HEK293 (cell line): ENCODE measurements at regions not wholly inside any gene's neighbourhood (a gene's known extent, or its start where the extent isn't known, plus 50 kb on each side); places are given as distances from the start of the nearest gene placed in this dataset.

Experiments used
- CTCF ChIP-seq: fragments of 450-650 bp; formaldehyde crosslinking; IDR thresholded peaks from 2 replicates; pipeline ENCODE4 v1.5.1; 2016; ENCODE audit warnings: missing biosample characterization, missing genetic modification characterization
- KLF16 ChIP-seq: fragments of 450-650 bp; formaldehyde crosslinking; IDR thresholded peaks from 2 replicates; pipeline ENCODE4 v1.5.1; 2017; ENCODE audit warnings: missing biosample characterization, missing genetic modification characterization
- ZBTB48 ChIP-seq: fragments of 450-650 bp; formaldehyde crosslinking; IDR thresholded peaks from 2 replicates; pipeline ENCODE4 v1.5.1; 2016; ENCODE audit warnings: missing biosample characterization, missing genetic modification characterization
- ZFP69B ChIP-seq: fragments of 450-650 bp; formaldehyde crosslinking; IDR thresholded peaks from 2 replicates; pipeline ENCODE4 v1.5.1; 2016; ENCODE audit warnings: missing biosample characterization, missing genetic modification characterization
- ZNF324 ChIP-seq: fragments of 450-650 bp; formaldehyde crosslinking; IDR thresholded peaks from 2 replicates; pipeline ENCODE4 v1.5.1; 2016; ENCODE audit warnings: missing biosample characterization, missing genetic modification characterization
- ZNF37A ChIP-seq: fragments of 450-650 bp; IDR thresholded peaks from 2 replicates; pipeline ENCODE4 v1.5.1; 2018; ENCODE audit warnings: missing biosample characterization, missing genetic modification characterization
- TF ChIP-seq, protein P1 (sequence below): fragments of 450-650 bp; formaldehyde crosslinking; IDR thresholded peaks from 2 replicates; pipeline ENCODE4 v1.5.1; 2016; ENCODE audit warnings: missing biosample characterization, missing genetic modification characterization
- TF ChIP-seq, protein P2 (sequence below): fragments of 450-650 bp; formaldehyde crosslinking; IDR thresholded peaks from 2 replicates; pipeline ENCODE4 v1.5.1; 2016; ENCODE audit warnings: missing biosample characterization, missing genetic modification characterization, borderline replicate concordance

GRCh38 chr2:58410549-58410948, 169.4 kb upstream of the FANCL start:
- TF ChIP-seq CTCF: no peak
- TF ChIP-seq, protein P1, sequence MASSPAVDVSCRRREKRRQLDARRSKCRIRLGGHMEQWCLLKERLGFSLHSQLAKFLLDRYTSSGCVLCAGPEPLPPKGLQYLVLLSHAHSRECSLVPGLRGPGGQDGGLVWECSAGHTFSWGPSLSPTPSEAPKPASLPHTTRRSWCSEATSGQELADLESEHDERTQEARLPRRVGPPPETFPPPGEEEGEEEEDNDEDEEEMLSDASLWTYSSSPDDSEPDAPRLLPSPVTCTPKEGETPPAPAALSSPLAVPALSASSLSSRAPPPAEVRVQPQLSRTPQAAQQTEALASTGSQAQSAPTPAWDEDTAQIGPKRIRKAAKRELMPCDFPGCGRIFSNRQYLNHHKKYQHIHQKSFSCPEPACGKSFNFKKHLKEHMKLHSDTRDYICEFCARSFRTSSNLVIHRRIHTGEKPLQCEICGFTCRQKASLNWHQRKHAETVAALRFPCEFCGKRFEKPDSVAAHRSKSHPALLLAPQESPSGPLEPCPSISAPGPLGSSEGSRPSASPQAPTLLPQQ (tag by site-specific recombination): no peak
- TF ChIP-seq, protein P2, sequence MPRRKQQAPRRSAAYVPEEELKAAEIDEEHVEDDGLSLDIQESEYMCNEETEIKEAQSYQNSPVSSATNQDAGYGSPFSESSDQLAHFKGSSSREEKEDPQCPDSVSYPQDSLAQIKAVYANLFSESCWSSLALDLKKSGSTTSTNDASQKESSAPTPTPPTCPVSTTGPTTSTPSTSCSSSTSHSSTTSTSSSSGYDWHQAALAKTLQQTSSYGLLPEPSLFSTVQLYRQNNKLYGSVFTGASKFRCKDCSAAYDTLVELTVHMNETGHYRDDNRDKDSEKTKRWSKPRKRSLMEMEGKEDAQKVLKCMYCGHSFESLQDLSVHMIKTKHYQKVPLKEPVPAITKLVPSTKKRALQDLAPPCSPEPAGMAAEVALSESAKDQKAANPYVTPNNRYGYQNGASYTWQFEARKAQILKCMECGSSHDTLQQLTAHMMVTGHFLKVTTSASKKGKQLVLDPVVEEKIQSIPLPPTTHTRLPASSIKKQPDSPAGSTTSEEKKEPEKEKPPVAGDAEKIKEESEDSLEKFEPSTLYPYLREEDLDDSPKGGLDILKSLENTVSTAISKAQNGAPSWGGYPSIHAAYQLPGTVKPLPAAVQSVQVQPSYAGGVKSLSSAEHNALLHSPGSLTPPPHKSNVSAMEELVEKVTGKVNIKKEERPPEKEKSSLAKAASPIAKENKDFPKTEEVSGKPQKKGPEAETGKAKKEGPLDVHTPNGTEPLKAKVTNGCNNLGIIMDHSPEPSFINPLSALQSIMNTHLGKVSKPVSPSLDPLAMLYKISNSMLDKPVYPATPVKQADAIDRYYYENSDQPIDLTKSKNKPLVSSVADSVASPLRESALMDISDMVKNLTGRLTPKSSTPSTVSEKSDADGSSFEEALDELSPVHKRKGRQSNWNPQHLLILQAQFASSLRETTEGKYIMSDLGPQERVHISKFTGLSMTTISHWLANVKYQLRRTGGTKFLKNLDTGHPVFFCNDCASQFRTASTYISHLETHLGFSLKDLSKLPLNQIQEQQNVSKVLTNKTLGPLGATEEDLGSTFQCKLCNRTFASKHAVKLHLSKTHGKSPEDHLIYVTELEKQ: no peak
- no peak for TF ChIP-seq KLF16 (tag by site-specific recombination)
- no peak for TF ChIP-seq ZFP69B (tag by site-specific recombination)
- no peak for TF ChIP-seq ZNF324
- TF ChIP-seq ZNF37A (tag by site-specific recombination): no peak
- no peak for TF ChIP-seq ZBTB48 (tag by site-specific recombination)
